DND-41 (cell line): ENCODE measurements at regions not wholly inside any gene's neighbourhood (a gene's known extent, or its start where the extent isn't known, plus 50 kb on each side); places are given as distances from the start of the nearest gene placed in this dataset.

Experiments used
- ATAC-seq: fragments of 200-7000 bp; cut with Tn5 transposase; 3 replicates; pipeline ENCODE4 v1.9.1; 2021; ENCODE audit warnings: low read depth; ENCODE audit not compliant: insufficient read depth
- DNase-seq: peaks from one replicate; pipeline ENCODE4 v3.0.0-alpha.2; 2020
- H2AFZ ChIP-seq: 2 replicates; pipeline ENCODE4 v1.6.0; 2012; ENCODE audit warnings: low read depth, low read length
- H3K27ac ChIP-seq: 2 replicates; pipeline ENCODE4 v1.5.1; 2012; ENCODE audit warnings: low read length, inconsistent platforms
- H3K27me3 ChIP-seq: fragments of 200-600 bp; sonication (generic); 2 replicates; pipeline ENCODE4 v1.6.0; 2012; ENCODE audit warnings: low read length, mild to moderate bottlenecking, inconsistent platforms; ENCODE audit not compliant: insufficient read depth, poor library complexity
- H3K36me3 ChIP-seq: 2 replicates; pipeline ENCODE4 v1.5.1; 2012; ENCODE audit warnings: low read length, inconsistent platforms; ENCODE audit not compliant: insufficient read depth
- H3K4me1 ChIP-seq: 2 replicates; pipeline ENCODE4 v1.5.1; 2012; ENCODE audit warnings: mild to moderate bottlenecking, low read length; ENCODE audit not compliant: insufficient read depth
- H3K4me2 ChIP-seq: 2 replicates; pipeline ENCODE4 v1.6.0; 2012; ENCODE audit warnings: mild to moderate bottlenecking, moderate library complexity, low read length, inconsistent platforms; ENCODE audit not compliant: insufficient read depth
- H3K4me3 ChIP-seq, 2 experiments: fragments of 200-600 bp in 1 of 2; shearing (Covaris generic) in 1 of 2; 2 replicates each; pipeline ENCODE4 v1.5.1; 2012 to 2016; ENCODE audit warnings: inconsistent platforms in 2 of 2, low read length in 2 of 2, mild to moderate bottlenecking in 2 of 2, low read depth in 1 of 2, moderate library complexity in 1 of 2
- H3K79me2 ChIP-seq: 2 replicates; pipeline ENCODE4 v1.6.0; 2012; ENCODE audit warnings: low read length, inconsistent platforms; ENCODE audit not compliant: insufficient read depth
- H3K9ac ChIP-seq: 2 replicates; pipeline ENCODE4 v1.6.0; 2012; ENCODE audit warnings: low read depth, mild to moderate bottlenecking, inconsistent platforms, low read length, moderate library complexity
- H3K9me3 ChIP-seq: 2 replicates; pipeline ENCODE4 v1.5.1; 2012; ENCODE audit warnings: low read length, moderate library complexity, mild to moderate bottlenecking, inconsistent platforms; ENCODE audit not compliant: insufficient read depth, severe bottlenecking
- H4K20me1 ChIP-seq: 2 replicates; pipeline ENCODE4 v1.6.0; 2012; ENCODE audit warnings: low read length; ENCODE audit not compliant: insufficient read depth
- EZH2 ChIP-seq: IDR thresholded peaks from 3 replicates; pipeline ENCODE4 v1.6.1; 2012; ENCODE audit warnings: borderline replicate concordance, low read depth, mild to moderate bottlenecking, moderate library complexity, low read length, inconsistent platforms; ENCODE audit not compliant: severe bottlenecking
- TF ChIP-seq, protein P1 (sequence below): IDR thresholded peaks from 2 replicates; pipeline ENCODE4 v1.5.1; 2012; ENCODE audit warnings: borderline replicate concordance, low read length, moderate library complexity, mild to moderate bottlenecking; ENCODE audit not compliant: poor library complexity, severe bottlenecking; ENCODE audit errors: extremely low read depth

DNA sequence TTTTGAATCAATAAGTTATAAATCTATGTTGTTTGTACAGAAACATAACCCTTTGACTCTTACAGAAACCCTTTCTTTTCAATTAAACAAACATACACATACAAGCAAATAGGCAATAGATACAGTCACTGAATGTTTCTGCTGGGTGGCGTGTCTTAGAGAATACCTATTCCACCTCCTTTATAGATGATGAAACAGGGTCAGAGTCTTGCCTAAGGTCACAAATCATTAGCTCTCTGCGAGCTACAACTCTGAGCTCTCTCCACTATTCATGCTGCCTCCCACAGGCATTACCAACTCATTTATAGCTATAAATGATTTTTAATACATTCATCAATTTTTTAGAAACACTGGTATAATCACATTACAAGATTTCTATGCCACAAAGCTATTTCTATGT lies 152.6 kb downstream of the RSL24D1 start:
- Histone ChIP-seq H2AFZ (no peak overlapping the region), H3K9ac (no peak overlapping the region), H3K4me1 (no peaks in the 10 kb centered on the region), H3K4me2 (no peak overlapping the region), H3K36me3 (no peaks in the 10 kb centered on the region), H3K27ac (no peak overlapping the region), H3K79me2 (no peaks in the 10 kb centered on the region), H4K20me1 (no peaks in the 10 kb centered on the region), H3K27me3 (no peaks in the 10 kb centered on the region), H3K9me3 (no peaks in the 10 kb centered on the region), H3K4me3 (no peak overlapping the region)
- no peak for ATAC-seq
- TF ChIP-seq EZH2, result no peak
- TF ChIP-seq, protein P1, sequence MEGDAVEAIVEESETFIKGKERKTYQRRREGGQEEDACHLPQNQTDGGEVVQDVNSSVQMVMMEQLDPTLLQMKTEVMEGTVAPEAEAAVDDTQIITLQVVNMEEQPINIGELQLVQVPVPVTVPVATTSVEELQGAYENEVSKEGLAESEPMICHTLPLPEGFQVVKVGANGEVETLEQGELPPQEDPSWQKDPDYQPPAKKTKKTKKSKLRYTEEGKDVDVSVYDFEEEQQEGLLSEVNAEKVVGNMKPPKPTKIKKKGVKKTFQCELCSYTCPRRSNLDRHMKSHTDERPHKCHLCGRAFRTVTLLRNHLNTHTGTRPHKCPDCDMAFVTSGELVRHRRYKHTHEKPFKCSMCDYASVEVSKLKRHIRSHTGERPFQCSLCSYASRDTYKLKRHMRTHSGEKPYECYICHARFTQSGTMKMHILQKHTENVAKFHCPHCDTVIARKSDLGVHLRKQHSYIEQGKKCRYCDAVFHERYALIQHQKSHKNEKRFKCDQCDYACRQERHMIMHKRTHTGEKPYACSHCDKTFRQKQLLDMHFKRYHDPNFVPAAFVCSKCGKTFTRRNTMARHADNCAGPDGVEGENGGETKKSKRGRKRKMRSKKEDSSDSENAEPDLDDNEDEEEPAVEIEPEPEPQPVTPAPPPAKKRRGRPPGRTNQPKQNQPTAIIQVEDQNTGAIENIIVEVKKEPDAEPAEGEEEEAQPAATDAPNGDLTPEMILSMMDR, result no peak
- no peak for DNase-seq

DNA sequence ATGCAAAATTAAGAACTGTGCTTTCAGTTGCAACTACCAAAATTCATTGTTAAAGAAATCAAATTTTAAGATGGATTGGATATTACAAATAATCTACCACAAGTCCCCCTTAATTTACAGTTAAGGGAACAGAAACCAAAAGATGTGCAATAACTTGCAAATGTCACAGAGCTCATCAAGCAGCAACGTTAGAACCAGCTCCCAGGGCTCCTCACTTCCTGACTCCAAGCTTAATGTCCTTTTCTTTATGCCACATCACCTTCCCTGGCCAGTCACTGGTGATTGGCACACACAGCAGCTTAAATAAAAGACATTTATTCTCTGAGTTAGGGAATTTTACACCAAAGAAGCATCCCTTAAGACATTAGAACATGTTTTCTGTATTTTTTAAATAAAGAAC lies 159.7 kb downstream of the RSL24D1 start:
- H4K20me1 ChIP-seq, result no peaks in the 10 kb centered on the region
- no peaks in the 10 kb centered on the region for H3K9me3 ChIP-seq
- no peak overlapping the region for H3K4me2 ChIP-seq

DNA sequence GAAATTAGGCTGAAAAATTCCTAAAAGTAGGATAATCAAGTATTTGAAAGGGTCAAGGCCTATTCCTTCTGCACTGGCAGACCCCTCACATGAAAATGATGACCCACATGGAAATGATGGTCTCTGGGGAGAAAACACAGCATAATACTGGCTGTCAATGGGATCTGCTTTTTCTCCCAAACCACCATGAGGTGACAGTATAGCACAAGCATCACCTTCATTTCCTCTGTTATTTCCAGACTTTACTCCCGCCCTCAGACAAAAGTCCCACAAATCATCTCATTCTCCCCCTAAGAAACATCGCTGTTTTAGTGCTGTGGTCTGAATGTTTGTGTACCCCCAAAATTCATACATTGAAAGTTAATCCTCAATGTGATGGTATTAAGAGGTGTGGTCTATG lies 161.0 kb downstream of the RSL24D1 start:
- Histone ChIP-seq H3K4me2 (no peak overlapping the region), H3K36me3 (no peaks in the 10 kb centered on the region), H2AFZ (no peak overlapping the region), H3K79me2 (no peaks in the 10 kb centered on the region), H3K4me1 (no peaks in the 10 kb centered on the region), H3K27me3 (no peaks in the 10 kb centered on the region), H3K9me3 (no peaks in the 10 kb centered on the region), H4K20me1 (no peaks in the 10 kb centered on the region), H3K9ac (no peak overlapping the region), H3K4me3 (no peak overlapping the region), H3K27ac (no peak overlapping the region)
- no peak for ATAC-seq
- DNase-seq, result no peak
- no peak for TF ChIP-seq EZH2
- TF ChIP-seq, protein P1, result no peak

More for the DNA sequence above, 159.7 kb downstream of the RSL24D1 start:
- Histone ChIP-seq H3K36me3 (no peaks in the 10 kb centered on the region), H3K4me1 (no peaks in the 10 kb centered on the region), H2AFZ (no peak overlapping the region), H3K9ac (no peak overlapping the region), H3K27ac (no peak overlapping the region), H3K4me3 (no peak overlapping the region), H3K79me2 (no peaks in the 10 kb centered on the region), H3K27me3 (no peaks in the 10 kb centered on the region)
- DNase-seq (no peak), ATAC-seq (no peak)
- TF ChIP-seq, protein P1, result no peak
- no peak for TF ChIP-seq EZH2

DNA sequence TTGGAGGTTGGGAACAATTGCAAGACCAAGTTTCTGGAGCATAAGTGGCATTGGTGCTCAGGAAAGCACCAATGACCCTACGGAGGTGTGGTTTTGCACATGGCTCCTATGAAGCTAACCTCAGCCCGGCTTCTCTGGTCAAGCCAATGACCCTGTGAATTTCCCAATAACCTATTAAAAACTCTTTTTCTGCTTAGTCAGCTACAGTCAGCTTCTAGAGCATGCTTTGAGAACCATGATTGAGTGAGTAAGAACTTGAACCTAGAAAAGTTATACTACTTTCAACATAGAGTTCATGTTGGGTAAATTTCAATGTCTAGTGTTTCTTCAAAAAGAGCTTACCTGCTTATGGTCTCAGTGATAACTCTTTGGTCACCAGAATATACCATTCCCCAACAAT lies 163.2 kb downstream of the RSL24D1 start:
- H3K27ac ChIP-seq, result no peak overlapping the region
- no peaks in the 10 kb centered on the region for H4K20me1 ChIP-seq
- no peak overlapping the region for H2AFZ ChIP-seq
- H3K79me2 ChIP-seq, result no peaks in the 10 kb centered on the region
- H3K9ac ChIP-seq, result no peak overlapping the region
- H3K27me3 ChIP-seq, result no peaks in the 10 kb centered on the region
- H3K4me1 ChIP-seq, result no peaks in the 10 kb centered on the region
- no peaks in the 10 kb centered on the region for H3K36me3 ChIP-seq
- ATAC-seq (no peak), DNase-seq (no peak)
- no peak overlapping the region for H3K4me3 ChIP-seq
- H3K4me2 ChIP-seq, result no peak overlapping the region
- TF ChIP-seq, protein P1, result no peak
- TF ChIP-seq EZH2, result no peak
- no peaks in the 10 kb centered on the region for H3K9me3 ChIP-seq
